CD4-positive, alpha-beta memory T cell (primary cell): ENCODE measurements at regions not wholly inside any gene's neighbourhood (a gene's known extent, or its start where the extent isn't known, plus 50 kb on each side); places are given as distances from the start of the nearest gene placed in this dataset.

ENCODE experiments used
- CTCF ChIA-PET: fragments of 350-600 bp; sonication (Branson Sonifier 250); formaldehyde crosslinking; loops from one replicate; lab custom pipeline; 2021; ENCODE audit warnings: inconsistent platforms; ENCODE audit not compliant: partially characterized antibody; lab: Charles Lee
- POLR2A ChIA-PET: fragments of 350-600 bp; sonication (Branson Sonifier 250); formaldehyde crosslinking; loops from one replicate; lab custom pipeline; 2021; ENCODE audit not compliant: partially characterized antibody; lab: Charles Lee
- DNase-seq, 5 donors: peaks; one replicate each; pipeline versions ENCODE4 v3.0.0 to v3.0.0-alpha.2; 2020 to 2022; ENCODE audit warnings: mixed read lengths in 1 of 5
- H3K27ac ChIP-seq: one replicate; pipeline ENCODE4 v1.7.0; 2013; ENCODE audit warnings: low read depth, low read length
- H3K27me3 ChIP-seq: 2 replicates; pipeline ENCODE4 v1.7.0; 2013; ENCODE audit warnings: mild to moderate bottlenecking, low read length, moderate library complexity; ENCODE audit not compliant: insufficient read depth
- H3K36me3 ChIP-seq: 2 replicates; pipeline ENCODE4 v1.7.0; 2013; ENCODE audit warnings: mild to moderate bottlenecking, low read length, moderate library complexity; ENCODE audit not compliant: insufficient read depth
- H3K4me1 ChIP-seq: 2 replicates; pipeline ENCODE4 v1.7.0; 2013; ENCODE audit warnings: mild to moderate bottlenecking, low read length, moderate library complexity; ENCODE audit not compliant: insufficient read depth
- H3K4me3 ChIP-seq, 2 donors: one replicate each; pipeline ENCODE4 v1.7.0; 2013; ENCODE audit warnings: low read length in 2 of 2, mild to moderate bottlenecking in 1 of 2
- H3K9me3 ChIP-seq, 2 donors: one replicate each; pipeline ENCODE4 v1.7.0; 2013; ENCODE audit warnings: low read length in 2 of 2, control low read depth in 1 of 2; ENCODE audit not compliant: control insufficient read depth in 1 of 2
- H3K27ac Mint-ChIP-seq, 7 donors: one replicate each; pipeline ENCODE4 v1.8.0; 2020 to 2021; ENCODE audit warnings: mixed read lengths in 7 of 7, mild to moderate bottlenecking in 6 of 7, inconsistent platforms in 3 of 7, moderate library complexity in 3 of 7
- H3K27me3 Mint-ChIP-seq, 2 donors: one replicate each; pipeline ENCODE4 v1.8.0; 2020 to 2021; ENCODE audit warnings: mixed read lengths in 2 of 2
- H3K36me3 Mint-ChIP-seq, 2 donors: one replicate each; pipeline ENCODE4 v1.8.0; 2020 to 2021; ENCODE audit warnings: mixed read lengths in 2 of 2, inconsistent platforms in 1 of 2, mild to moderate bottlenecking in 1 of 2
- H3K4me1 Mint-ChIP-seq, 4 donors: one replicate each; pipeline ENCODE4 v1.8.0; 2020 to 2021; ENCODE audit warnings: mixed read lengths in 4 of 4, mild to moderate bottlenecking in 1 of 4
- H3K4me3 Mint-ChIP-seq, 8 donors: one replicate each; pipeline ENCODE4 v1.8.0; 2020 to 2021; ENCODE audit warnings: mixed read lengths in 8 of 8, mild to moderate bottlenecking in 7 of 8, moderate library complexity in 6 of 8, inconsistent platforms in 3 of 8
- H3K9me3 Mint-ChIP-seq, 8 donors: one replicate each; pipeline ENCODE4 v1.8.0; 2020 to 2021; ENCODE audit warnings: mixed read lengths in 8 of 8, mild to moderate bottlenecking in 5 of 8, inconsistent platforms in 3 of 8, moderate library complexity in 1 of 8
- intact Hi-C: fragments of 100-400 bp; cut with micrococcal nuclease; formaldehyde crosslinking; loops from one replicate; pipeline ENCODE4 v1.15.1; 2023

DNA sequence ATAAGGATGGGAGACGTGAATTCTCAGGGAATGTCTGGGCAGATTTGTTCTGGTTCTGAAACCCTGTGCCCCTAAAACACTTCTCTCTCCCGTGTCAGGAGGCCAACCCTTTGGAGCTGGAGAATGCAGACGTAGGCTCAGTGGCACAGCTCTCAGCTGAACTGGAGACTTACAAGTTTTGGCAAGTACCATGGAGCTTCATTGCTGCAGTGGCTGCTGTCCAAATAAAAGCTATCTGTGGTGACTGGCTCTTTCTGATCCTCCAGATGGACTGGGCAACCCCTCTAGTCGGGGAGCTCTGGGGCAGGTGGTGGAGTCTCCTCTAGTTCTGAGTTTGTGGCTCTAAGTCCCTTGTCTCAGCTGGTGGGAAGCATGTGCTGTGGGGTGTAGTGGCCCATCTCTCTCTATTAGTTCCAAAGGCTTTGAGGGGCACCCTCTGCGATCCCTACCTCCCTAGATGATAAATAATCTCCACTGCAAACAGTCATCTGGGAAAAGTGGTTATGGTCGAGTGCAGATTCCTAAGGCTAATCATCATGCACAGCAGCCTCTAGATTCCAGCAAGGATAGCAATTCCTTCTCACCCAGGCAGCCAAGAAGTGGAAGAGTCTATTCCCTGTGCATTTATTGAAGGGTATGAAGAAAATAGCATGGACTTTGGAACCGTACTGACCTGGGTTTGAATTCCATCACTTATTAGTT is 204.2 kb upstream of the KLF4 start:
- Mint-ChIP-seq H3K4me3 (no peak overlapping the region), H3K27ac (no peak overlapping the region), H3K9me3 (peaks cover 0 to 5% (median 4%) of the 10 kb centered on the region in 8 donors), H3K27me3 (no peaks in the 10 kb centered on the region), H3K4me1 (no peaks in the 10 kb centered on the region), H3K36me3 (no peaks in the 10 kb centered on the region)
- H3K4me3 ChIP-seq: no peak overlapping the region
- POLR2A ChIA-PET: no interaction called here
- intact Hi-C loops: no loop called here
- DNase-seq: no peak
- H3K27ac ChIP-seq: no peak overlapping the region
- no peaks in the 10 kb centered on the region for H3K36me3 ChIP-seq
- H3K4me1 ChIP-seq: no peaks in the 10 kb centered on the region
- H3K27me3 ChIP-seq: no peaks in the 10 kb centered on the region
- no peaks in the 10 kb centered on the region for H3K9me3 ChIP-seq
- CTCF ChIA-PET: no interaction called here

DNA sequence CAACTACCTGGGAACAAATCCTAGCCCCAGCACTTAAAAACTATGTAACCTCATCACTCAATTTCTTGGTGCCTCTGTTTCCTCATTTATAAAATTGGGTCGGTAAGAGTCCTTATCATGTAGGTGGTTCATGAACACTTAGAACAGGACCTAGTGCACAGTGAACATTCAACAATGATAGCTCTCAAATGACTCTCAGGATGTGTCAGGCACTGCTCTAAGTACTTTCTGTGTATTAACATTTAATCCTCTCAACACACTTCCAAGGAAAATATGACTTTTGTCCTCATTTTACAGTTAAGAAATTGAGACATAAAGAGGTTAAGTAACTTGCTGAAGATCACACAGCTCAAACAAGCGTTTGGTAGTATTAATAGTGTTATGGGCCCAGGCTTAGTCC is 202.1 kb upstream of the KLF4 start:
- Mint-ChIP-seq H3K27ac (no peak overlapping the region), H3K4me3 (no peak overlapping the region), H3K4me1 (no peaks in the 10 kb centered on the region), H3K27me3 (no peaks in the 10 kb centered on the region), H3K9me3 (peaks cover 0 to 5% (median 3%) of the 10 kb centered on the region in 8 donors), H3K36me3 (no peaks in the 10 kb centered on the region)
- DNase-seq: no peak
- Histone ChIP-seq H3K27ac (no peak overlapping the region), H3K9me3 (no peaks in the 10 kb centered on the region), H3K4me1 (no peaks in the 10 kb centered on the region), H3K4me3 (no peak overlapping the region), H3K36me3 (no peaks in the 10 kb centered on the region), H3K27me3 (no peaks in the 10 kb centered on the region)
- POLR2A ChIA-PET: no interaction called here
- CTCF ChIA-PET: no interaction called here
- intact Hi-C loops: no loop called here

DNA sequence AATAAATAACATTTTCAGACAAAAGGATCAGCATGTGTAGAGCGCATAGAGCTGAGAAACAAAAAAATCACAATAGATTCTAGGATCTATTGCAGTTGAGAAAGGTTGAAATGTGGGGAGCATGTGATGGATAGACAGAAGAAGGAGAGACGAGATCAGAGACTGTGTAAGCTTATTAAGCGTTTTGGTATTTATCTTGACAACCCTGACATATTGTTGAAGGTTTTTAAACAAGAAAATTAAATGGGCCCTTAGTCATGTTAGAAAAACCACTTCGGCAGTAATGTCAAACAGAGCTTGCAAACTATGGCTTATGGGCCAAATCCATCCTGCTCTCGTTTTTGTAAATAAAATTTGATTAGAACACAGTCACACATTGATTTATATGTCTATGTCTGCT is 200.5 kb upstream of the KLF4 start:
- POLR2A ChIA-PET: no interaction called here
- H3K4me1 Mint-ChIP-seq: no peaks in the 10 kb centered on the region
- H3K9me3 Mint-ChIP-seq: peaks cover 0 to 6% (median 3%) of the 10 kb centered on the region in 8 donors
- H3K27ac ChIP-seq: no peak overlapping the region
- no peaks in the 10 kb centered on the region for H3K9me3 ChIP-seq
- no peak overlapping the region for H3K4me3 ChIP-seq
- H3K36me3 ChIP-seq: no peaks in the 10 kb centered on the region
- no peaks in the 10 kb centered on the region for H3K4me1 ChIP-seq
- H3K27me3 Mint-ChIP-seq: no peaks in the 10 kb centered on the region
- no peak overlapping the region for H3K4me3 Mint-ChIP-seq
- DNase-seq: no peak
- CTCF ChIA-PET: no interaction called here
- no peaks in the 10 kb centered on the region for H3K36me3 Mint-ChIP-seq
- H3K27me3 ChIP-seq: no peaks in the 10 kb centered on the region
- H3K27ac Mint-ChIP-seq: no peak overlapping the region
- intact Hi-C loops: no loop called here

DNA sequence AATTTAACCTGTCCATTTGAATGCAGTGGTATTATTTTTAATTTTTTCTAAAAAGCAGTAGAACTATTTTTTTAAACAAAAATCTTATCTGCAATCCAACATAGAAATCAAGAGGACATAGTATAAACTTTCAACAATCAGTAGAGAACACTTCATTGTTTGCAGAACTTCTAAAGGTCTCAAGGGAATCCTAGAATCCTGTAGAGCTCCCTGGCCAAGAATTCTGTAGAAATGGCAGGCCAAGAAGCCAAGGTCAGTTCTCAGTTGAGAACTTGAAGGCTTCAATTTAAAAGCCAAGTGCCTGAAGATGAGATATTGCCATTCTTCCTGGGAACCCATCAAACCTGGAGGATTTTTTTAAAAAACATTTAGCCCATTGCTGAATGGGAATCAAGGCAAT is 199.2 kb upstream of the KLF4 start:
- Histone ChIP-seq H3K4me3 (no peak overlapping the region), H3K27ac (no peak overlapping the region), H3K4me1 (no peaks in the 10 kb centered on the region), H3K36me3 (no peaks in the 10 kb centered on the region), H3K9me3 (no peaks in the 10 kb centered on the region), H3K27me3 (no peaks in the 10 kb centered on the region)
- no peaks in the 10 kb centered on the region for H3K4me1 Mint-ChIP-seq
- ChIA-PET POLR2A (no interaction called here), CTCF (no interaction called here)
- H3K27me3 Mint-ChIP-seq: no peaks in the 10 kb centered on the region
- peaks cover 0 to 6% (median 3%) of the 10 kb centered on the region in 8 donors for H3K9me3 Mint-ChIP-seq
- H3K36me3 Mint-ChIP-seq: no peaks in the 10 kb centered on the region
- no peak overlapping the region for H3K4me3 Mint-ChIP-seq
- intact Hi-C loops: no loop called here
- H3K27ac Mint-ChIP-seq: no peak overlapping the region
- no peak for DNase-seq

DNA sequence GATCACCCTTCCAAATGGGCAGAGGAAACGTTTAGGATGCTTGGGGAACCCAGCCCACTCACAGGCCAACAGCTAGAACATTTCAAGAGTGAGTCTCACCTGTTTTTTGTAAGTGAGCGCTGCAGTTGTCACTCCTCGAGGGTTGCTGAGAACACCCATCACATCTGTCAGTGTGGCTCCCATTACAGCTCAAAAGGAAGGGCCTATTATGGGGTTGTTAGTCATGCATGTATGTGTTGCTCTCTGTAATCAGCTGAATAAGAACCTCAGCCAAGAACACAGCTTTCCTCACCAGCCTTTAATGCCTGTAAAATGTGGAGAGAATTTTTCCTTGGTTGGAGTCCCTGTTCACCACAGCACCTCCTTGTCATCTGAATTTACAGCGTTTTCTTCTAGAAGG is 196.3 kb upstream of the KLF4 start:
- no peaks in the 10 kb centered on the region for H3K36me3 ChIP-seq
- Mint-ChIP-seq H3K27ac (no peak overlapping the region), H3K4me1 (peaks cover 0 to 1% (median 0%) of the 10 kb centered on the region in 4 donors), H3K27me3 (no peaks in the 10 kb centered on the region), H3K9me3 (peaks cover 0 to 7% (median 3%) of the 10 kb centered on the region in 8 donors), H3K36me3 (no peaks in the 10 kb centered on the region), H3K4me3 (no peak overlapping the region)
- intact Hi-C loops: no loop called here
- H3K4me3 ChIP-seq: no peak overlapping the region
- H3K9me3 ChIP-seq: no peaks in the 10 kb centered on the region
- H3K4me1 ChIP-seq: no peaks in the 10 kb centered on the region
- H3K27ac ChIP-seq: no peak overlapping the region
- DNase-seq: no peak
- ChIA-PET POLR2A (no interaction called here), CTCF (interaction anchor here (0.5 kb wide), 1 partner anchor 1784 kb away, joined by 3 read pairs; no protein-coding TSS in a partner anchor)
- H3K27me3 ChIP-seq: no peaks in the 10 kb centered on the region

DNA sequence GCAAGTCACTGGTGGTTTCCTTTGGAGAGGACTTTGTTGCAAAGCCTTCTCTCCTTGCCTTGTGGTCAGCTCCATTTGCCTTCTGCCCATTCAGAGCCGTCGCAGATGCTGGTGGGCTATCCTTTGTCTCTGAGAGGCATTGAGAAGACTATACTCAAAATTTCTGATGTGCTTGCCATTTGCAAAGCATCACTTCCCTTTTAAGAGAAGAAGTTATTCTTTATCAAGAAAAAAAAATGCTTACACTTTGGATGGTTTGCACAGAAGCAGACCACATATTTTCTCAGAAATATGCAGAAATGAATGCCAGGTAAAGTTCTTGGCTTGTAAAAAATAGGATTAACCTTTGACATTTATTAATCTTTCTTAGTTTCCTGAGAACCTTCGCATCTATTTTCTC is 195.8 kb upstream of the KLF4 start:
- Histone ChIP-seq H3K4me1 (no peaks in the 10 kb centered on the region), H3K9me3 (no peaks in the 10 kb centered on the region), H3K4me3 (no peak overlapping the region), H3K27me3 (no peaks in the 10 kb centered on the region), H3K27ac (no peak overlapping the region), H3K36me3 (no peaks in the 10 kb centered on the region)
- ChIA-PET POLR2A (no interaction called here), CTCF (no interaction called here)
- intact Hi-C loops: no loop called here
- Mint-ChIP-seq H3K9me3 (peaks cover 0 to 7% (median 3%) of the 10 kb centered on the region in 8 donors), H3K4me3 (no peak overlapping the region), H3K27me3 (no peaks in the 10 kb centered on the region), H3K27ac (no peak overlapping the region), H3K4me1 (peaks cover 0 to 1% (median 0%) of the 10 kb centered on the region in 4 donors), H3K36me3 (no peaks in the 10 kb centered on the region)
- DNase-seq: no peak

DNA sequence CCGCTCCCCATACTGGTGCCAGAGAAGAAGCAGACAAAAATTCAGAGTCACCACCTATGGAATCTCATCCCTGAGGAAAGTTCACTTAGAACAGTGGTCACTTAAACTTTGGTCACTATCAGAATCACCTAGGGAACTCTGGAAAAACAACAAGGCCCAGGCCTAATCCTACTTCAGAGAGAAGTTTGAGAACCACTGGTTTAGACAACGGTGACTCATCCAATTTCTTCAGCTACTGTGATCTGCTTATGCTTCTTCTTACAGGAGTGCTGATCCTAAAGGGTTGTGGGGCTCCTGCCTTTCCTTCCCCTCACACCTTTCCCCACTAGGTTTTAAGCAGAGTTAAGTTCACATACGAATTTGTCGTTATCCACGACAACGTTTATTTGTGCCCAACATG is 194.7 kb upstream of the KLF4 start:
- Histone ChIP-seq H3K27me3 (no peaks in the 10 kb centered on the region), H3K36me3 (no peaks in the 10 kb centered on the region), H3K27ac (no peak overlapping the region), H3K9me3 (no peaks in the 10 kb centered on the region), H3K4me3 (no peak overlapping the region), H3K4me1 (no peaks in the 10 kb centered on the region)
- DNase-seq: no peak
- H3K27me3 Mint-ChIP-seq: no peaks in the 10 kb centered on the region
- no peak overlapping the region for H3K27ac Mint-ChIP-seq
- peaks cover 0 to 1% (median 0%) of the 10 kb centered on the region in 4 donors for H3K4me1 Mint-ChIP-seq
- POLR2A ChIA-PET: no interaction called here
- intact Hi-C loops: no loop called here
- H3K4me3 Mint-ChIP-seq: no peak overlapping the region
- no peaks in the 10 kb centered on the region for H3K36me3 Mint-ChIP-seq
- peaks cover 0 to 6% (median 3%) of the 10 kb centered on the region in 8 donors for H3K9me3 Mint-ChIP-seq
- CTCF ChIA-PET: no interaction called here
